Osteoblast (primary cell): ENCODE measurements at regions not wholly inside any gene's neighbourhood (a gene's known extent, or its start where the extent isn't known, plus 50 kb on each side); places are given as distances from the start of the nearest gene placed in this dataset.

Source experiments
- DNase-seq: peaks from one replicate; pipeline ENCODE4 v3.0.0; 2011; ENCODE audit warnings: low spot score, mixed read lengths; ENCODE audit not compliant: insufficient read length; ENCODE audit errors: missing footprints
- H2AFZ ChIP-seq: 2 replicates; pipeline ENCODE4 v1.6.0; 2011; ENCODE audit warnings: mild to moderate bottlenecking, low read length
- H3K27ac ChIP-seq: 2 replicates; pipeline ENCODE4 v1.5.1; 2011; ENCODE audit warnings: mild to moderate bottlenecking, low read depth, low read length, moderate library complexity
- H3K27me3 ChIP-seq: 2 replicates; pipeline ENCODE4 v1.6.0; 2012; ENCODE audit warnings: mild to moderate bottlenecking, control low read depth, inconsistent platforms, low read length, moderate library complexity; ENCODE audit not compliant: insufficient read depth
- H3K36me3 ChIP-seq: 2 replicates; pipeline ENCODE4 v1.5.1; 2011; ENCODE audit warnings: mild to moderate bottlenecking, low read length, control low read depth, moderate library complexity; ENCODE audit not compliant: insufficient read depth
- H3K4me1 ChIP-seq: 2 replicates; pipeline ENCODE4 v1.5.1; 2011; ENCODE audit warnings: mild to moderate bottlenecking, low read length, control low read depth, moderate library complexity; ENCODE audit not compliant: insufficient read depth
- H3K4me2 ChIP-seq: 2 replicates; pipeline ENCODE4 v1.6.0; 2011; ENCODE audit warnings: mild to moderate bottlenecking, low read length; ENCODE audit not compliant: insufficient read depth
- H3K4me3 ChIP-seq: fragments of 200-600 bp; sonication (generic); 3 replicates; pipeline ENCODE4 v1.5.1; 2012; ENCODE audit warnings: mild to moderate bottlenecking, low read length, inconsistent platforms; ENCODE audit not compliant: insufficient read depth
- H3K79me2 ChIP-seq: 2 replicates; pipeline ENCODE4 v1.6.0; 2012; ENCODE audit warnings: mild to moderate bottlenecking, low read length, control low read depth, inconsistent platforms; ENCODE audit not compliant: insufficient read depth
- H3K9me3 ChIP-seq: 2 replicates; pipeline ENCODE4 v1.5.1; 2011; ENCODE audit warnings: low read depth, low read length, control low read depth
- H4K20me1 ChIP-seq: 2 replicates; pipeline ENCODE4 v1.6.0; 2012; ENCODE audit warnings: mild to moderate bottlenecking, low read length, control low read depth; ENCODE audit not compliant: insufficient read depth
- TF ChIP-seq, protein P1 (sequence below): IDR thresholded peaks from 2 replicates; pipeline ENCODE4 v1.5.1; 2011; ENCODE audit warnings: mild to moderate bottlenecking, low read depth, low read length, moderate library complexity; ENCODE audit errors: extremely low read depth

DNA sequence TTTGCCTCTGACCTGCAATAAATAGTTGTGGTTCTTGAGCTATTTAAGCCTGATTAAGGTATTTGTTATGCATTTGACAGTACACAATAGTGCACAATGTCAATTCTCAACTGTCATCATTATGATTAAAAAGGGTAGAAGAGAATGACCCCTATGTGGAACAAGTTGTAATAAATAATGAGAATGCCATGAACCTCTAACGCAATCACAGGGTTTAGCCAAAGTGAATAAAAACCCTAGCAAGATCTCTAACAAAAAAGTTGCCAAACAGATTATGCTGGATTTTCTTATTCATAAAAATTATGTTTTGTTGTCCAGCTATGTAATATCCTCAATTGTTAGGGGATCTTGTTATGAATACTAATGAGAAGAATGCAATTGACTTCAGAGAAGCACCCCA is 387.4 kb downstream of the GPAT3 start:
- Histone ChIP-seq H2AFZ (no peak overlapping the region), H3K36me3 (no peaks in the 10 kb centered on the region), H3K27ac (no peak overlapping the region), H3K9me3 (no peaks in the 10 kb centered on the region), H3K27me3 (no peaks in the 10 kb centered on the region), H3K79me2 (no peaks in the 10 kb centered on the region), H3K4me1 (no peaks in the 10 kb centered on the region), H4K20me1 (no peaks in the 10 kb centered on the region), H3K4me3 (no peak overlapping the region), H3K4me2 (no peak overlapping the region)
- DNase-seq = no peak
- TF ChIP-seq, protein P1, sequence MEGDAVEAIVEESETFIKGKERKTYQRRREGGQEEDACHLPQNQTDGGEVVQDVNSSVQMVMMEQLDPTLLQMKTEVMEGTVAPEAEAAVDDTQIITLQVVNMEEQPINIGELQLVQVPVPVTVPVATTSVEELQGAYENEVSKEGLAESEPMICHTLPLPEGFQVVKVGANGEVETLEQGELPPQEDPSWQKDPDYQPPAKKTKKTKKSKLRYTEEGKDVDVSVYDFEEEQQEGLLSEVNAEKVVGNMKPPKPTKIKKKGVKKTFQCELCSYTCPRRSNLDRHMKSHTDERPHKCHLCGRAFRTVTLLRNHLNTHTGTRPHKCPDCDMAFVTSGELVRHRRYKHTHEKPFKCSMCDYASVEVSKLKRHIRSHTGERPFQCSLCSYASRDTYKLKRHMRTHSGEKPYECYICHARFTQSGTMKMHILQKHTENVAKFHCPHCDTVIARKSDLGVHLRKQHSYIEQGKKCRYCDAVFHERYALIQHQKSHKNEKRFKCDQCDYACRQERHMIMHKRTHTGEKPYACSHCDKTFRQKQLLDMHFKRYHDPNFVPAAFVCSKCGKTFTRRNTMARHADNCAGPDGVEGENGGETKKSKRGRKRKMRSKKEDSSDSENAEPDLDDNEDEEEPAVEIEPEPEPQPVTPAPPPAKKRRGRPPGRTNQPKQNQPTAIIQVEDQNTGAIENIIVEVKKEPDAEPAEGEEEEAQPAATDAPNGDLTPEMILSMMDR = no peak

DNA sequence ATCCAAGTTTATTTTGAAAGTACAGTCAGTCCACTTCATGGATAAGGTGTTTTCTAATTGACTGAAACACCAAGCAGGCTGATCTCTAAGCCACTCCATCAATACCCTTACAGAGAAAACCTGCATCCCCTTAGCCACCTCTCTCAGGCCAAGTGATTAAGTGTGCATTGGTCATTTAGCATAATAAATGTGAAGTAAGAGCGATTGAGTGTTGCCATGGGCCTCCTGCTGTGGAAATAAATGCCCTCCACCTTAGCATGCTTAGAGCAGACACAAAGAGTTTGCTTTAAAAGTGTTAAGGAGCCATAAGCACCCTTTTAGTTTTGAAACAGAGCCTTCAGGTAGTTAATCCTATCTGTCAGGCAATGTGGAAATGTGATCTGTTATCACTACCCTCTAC is 386.5 kb downstream of the GPAT3 start:
- Histone ChIP-seq H3K27ac (no peak overlapping the region), H4K20me1 (no peaks in the 10 kb centered on the region), H3K4me3 (no peak overlapping the region), H3K9me3 (no peaks in the 10 kb centered on the region), H3K27me3 (no peaks in the 10 kb centered on the region), H3K4me1 (no peaks in the 10 kb centered on the region), H2AFZ (no peak overlapping the region), H3K4me2 (no peak overlapping the region), H3K79me2 (no peaks in the 10 kb centered on the region), H3K36me3 (no peaks in the 10 kb centered on the region)
- TF ChIP-seq, protein P1 = no peak
- DNase-seq = no peak

DNA sequence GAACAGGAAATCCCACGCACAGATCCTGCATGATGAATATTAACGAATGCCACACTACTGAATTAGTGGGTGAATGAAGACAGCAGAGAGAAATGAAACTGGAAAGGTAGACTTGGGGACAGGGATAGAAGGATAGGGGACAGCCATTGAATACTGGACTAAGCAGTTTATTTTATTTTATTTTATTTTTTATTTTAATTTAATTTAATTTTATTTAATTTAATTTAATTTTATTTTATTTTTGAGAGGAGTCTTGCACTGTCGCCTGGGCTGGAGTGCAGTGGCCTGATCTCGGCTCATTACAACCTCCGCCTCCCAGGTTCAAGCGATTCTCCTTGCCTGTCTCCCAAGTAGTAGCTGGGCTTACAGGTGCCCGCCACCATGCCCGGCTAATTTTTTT is 385.2 kb downstream of the GPAT3 start:
- H3K79me2 ChIP-seq = no peaks in the 10 kb centered on the region
- no peak overlapping the region for H2AFZ ChIP-seq
- no peaks in the 10 kb centered on the region for H3K36me3 ChIP-seq
- H3K4me1 ChIP-seq = no peaks in the 10 kb centered on the region
- H3K4me3 ChIP-seq = no peak overlapping the region
- no peaks in the 10 kb centered on the region for H3K9me3 ChIP-seq
- DNase-seq = no peak
- H3K4me2 ChIP-seq = no peak overlapping the region
- no peaks in the 10 kb centered on the region for H4K20me1 ChIP-seq
- no peaks in the 10 kb centered on the region for H3K27me3 ChIP-seq
- TF ChIP-seq, protein P1 = no peak
- no peak overlapping the region for H3K27ac ChIP-seq

DNA sequence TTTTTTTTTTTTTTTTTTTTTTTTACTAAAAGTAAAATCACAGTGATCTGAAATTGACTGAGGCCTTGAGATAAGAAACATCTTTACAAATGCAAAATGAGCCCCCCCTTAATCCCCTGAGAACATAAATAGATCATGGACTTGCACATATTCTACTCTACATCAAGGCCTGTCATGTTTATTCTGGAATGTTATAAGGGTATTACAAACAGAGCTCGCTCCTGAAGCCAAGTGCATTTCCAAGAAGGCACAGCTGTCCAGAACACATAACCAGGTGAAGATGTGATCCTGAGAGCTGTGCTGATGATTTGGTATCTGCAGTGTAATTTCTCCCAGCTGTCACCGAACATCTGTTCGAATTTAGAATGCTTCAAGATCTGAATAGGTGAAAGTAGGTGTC is 384.5 kb downstream of the GPAT3 start:
- Histone ChIP-seq H4K20me1 (no peaks in the 10 kb centered on the region), H3K4me3 (no peak overlapping the region), H3K79me2 (no peaks in the 10 kb centered on the region), H3K27me3 (no peaks in the 10 kb centered on the region), H3K4me1 (no peaks in the 10 kb centered on the region), H2AFZ (no peak overlapping the region), H3K27ac (no peak overlapping the region), H3K36me3 (no peaks in the 10 kb centered on the region), H3K9me3 (no peaks in the 10 kb centered on the region), H3K4me2 (no peak overlapping the region)
- no peak for DNase-seq
- TF ChIP-seq, protein P1 = no peak
